ENCODE measurements at regions not wholly inside any gene's neighbourhood (a gene's known extent, or its start where the extent isn't known, plus 50 kb on each side); places are given as distances from the start of the nearest gene placed in this dataset.

DNA sequence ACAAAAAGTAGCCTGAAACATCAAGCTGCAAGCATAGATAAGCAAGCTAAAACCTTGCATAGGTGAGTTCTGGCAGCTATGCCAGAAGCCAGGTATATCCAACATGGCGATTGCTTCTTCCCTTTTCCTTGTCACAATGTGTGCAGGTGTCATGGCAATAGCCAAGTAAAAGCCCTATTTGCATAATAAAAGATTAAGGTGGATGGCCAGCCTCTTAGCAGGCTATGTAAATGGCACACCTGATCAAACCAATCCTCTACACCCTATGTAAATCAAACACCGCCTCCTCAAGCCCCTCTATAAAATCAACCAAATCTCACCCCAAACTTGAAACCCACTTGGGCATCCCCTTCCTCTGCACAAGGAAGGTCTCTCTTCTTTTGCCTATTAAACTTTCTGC, 366.8 kb downstream of the VGLL3 start:
- TF ChIP-seq, protein P1, sequence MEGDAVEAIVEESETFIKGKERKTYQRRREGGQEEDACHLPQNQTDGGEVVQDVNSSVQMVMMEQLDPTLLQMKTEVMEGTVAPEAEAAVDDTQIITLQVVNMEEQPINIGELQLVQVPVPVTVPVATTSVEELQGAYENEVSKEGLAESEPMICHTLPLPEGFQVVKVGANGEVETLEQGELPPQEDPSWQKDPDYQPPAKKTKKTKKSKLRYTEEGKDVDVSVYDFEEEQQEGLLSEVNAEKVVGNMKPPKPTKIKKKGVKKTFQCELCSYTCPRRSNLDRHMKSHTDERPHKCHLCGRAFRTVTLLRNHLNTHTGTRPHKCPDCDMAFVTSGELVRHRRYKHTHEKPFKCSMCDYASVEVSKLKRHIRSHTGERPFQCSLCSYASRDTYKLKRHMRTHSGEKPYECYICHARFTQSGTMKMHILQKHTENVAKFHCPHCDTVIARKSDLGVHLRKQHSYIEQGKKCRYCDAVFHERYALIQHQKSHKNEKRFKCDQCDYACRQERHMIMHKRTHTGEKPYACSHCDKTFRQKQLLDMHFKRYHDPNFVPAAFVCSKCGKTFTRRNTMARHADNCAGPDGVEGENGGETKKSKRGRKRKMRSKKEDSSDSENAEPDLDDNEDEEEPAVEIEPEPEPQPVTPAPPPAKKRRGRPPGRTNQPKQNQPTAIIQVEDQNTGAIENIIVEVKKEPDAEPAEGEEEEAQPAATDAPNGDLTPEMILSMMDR (IDR thresholded peaks at IDR 0.05) = no peak
- no peak for TF ChIP-seq EZH2 (IDR thresholded peaks at IDR 0.05; ENCODE audit: borderline replicate concordance, insufficient read depth, low read depth, low read length, poor library complexity, severe bottlenecking)
